HG03139 (cell line): ENCODE measurements at regions not wholly inside any gene's neighbourhood (a gene's known extent, or its start where the extent isn't known, plus 50 kb on each side); places are given as distances from the start of the nearest gene placed in this dataset.
"Not testable (repeated sequence)": the region's sequence is repeated elsewhere in the genome, so short reads cannot be mapped to it uniquely, and the experiment has no call there.

Experiments
- ATAC-seq: cut with Tn5 transposase; IDR thresholded peaks from one replicate; pipeline ENCODE4 v1.9.1; 2021; ENCODE audit not compliant: unreplicated experiment

DNA sequence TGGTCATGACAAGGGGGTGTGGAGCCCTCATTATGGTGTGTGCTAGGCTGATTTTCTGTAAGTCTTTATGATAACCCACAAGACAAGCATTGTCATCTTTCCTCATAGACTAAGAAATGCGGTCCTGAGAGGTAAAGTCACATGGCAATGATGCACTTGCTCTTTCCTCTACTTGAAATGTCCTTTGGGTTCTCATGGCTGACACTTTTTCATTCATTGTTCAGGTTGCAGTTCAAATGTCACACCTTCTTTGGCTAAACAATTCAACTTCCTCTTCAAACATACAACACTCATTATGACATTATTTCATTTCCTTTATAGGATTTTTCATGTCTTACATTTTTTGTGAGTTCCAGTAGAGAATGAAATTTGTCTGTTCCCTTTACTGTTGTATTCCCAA, 323.6 kb upstream of the PRR16 start:
- ATAC-seq, result no peak

DNA sequence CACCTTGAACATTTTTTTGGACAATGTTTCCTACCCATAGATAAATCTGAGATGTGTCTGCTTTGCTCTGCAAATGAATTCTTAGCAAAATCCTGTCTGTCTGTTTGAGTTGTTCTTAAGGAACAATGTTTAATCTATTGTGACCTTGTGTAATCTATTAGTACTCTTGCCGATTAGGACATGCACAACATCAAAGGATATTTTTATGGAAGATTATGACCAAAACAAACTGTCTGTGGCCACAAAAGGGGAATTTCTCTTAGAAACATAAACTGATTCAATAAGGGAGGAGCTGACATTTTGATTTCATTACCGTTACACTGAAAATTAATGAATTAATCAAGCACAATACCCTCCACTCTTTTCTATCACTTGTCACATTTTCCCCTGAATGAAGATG, 323.0 kb upstream of the PRR16 start:
- ATAC-seq, result no peak

DNA sequence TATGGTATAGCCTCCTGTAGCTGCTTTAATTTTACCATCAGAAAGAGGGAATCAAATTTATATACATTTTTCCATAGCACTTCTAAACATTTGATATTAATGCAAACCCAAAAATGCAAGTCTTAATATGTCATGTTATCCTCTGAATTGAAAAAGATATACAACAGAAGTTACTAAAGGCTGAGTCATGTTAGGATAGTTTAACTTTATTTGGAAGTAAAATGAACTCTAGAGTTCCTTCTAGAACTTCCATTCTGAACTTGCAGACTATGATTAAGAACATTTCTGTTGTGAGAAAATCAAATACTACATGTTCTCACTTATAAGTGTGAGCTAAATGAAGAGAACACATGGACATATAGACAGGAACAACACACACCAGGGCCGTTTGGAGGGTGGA, 317.3 kb upstream of the PRR16 start:
- ATAC-seq, result no peak

DNA sequence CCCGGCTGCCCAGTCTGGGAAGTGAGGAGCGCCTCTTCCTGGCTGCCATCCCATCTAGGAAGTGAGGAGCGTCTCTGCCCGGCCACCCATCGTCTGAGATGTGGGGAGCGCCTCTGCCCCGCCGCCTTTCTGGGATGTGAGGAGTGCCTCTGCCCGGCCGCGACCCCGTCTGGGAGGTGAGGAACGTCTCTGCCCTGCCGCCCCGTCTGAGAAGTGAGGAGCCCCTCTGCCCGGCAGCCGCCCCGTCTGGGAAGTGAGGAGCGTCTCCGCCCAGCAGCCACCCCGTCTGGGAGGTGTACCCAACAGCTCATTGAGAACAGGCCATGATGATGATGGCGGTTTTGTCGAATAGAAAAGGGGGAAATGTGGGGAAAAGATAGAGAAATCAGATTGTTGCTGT, 316.2 kb upstream of the PRR16 start:
- not testable (repeated sequence) for ATAC-seq

DNA sequence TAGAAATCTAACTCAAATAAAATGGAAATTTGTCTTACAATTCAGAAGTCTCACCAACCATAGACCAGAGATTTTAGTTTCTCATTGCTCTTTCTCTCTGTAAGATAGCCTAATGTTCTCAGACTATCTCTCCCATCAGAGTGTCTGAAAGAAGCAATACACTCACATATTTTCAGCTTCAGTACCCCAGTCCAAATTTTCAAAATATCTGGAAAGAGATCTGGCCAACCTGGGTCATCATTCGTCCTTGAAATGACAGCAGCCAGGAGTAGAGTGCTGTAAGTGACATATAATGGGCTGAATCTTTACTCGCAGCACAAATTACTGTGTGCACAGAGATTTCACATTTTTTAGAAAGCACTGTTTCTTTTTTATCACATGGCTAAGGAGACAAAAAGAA, 313.3 kb upstream of the PRR16 start:
- ATAC-seq, result no peak

DNA sequence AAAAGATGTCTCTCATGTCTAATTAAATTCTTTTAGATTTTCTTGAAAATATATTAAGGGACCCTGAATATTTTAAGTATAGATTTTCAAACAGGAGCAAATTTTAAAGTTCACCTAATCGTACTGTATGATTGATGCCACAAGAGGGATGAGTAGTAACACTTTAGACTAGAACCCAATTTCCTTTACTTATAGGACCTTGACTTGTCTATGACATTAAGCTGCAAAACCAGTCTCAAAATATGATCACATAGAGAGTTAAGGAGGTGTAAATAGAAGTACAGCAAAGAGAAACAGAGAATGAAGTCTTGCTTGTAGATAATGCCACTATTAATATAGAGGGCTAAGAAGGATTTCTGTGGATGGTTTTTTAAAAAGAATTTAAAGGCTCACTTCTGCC, 312.9 kb upstream of the PRR16 start:
- ATAC-seq, result no peak

DNA sequence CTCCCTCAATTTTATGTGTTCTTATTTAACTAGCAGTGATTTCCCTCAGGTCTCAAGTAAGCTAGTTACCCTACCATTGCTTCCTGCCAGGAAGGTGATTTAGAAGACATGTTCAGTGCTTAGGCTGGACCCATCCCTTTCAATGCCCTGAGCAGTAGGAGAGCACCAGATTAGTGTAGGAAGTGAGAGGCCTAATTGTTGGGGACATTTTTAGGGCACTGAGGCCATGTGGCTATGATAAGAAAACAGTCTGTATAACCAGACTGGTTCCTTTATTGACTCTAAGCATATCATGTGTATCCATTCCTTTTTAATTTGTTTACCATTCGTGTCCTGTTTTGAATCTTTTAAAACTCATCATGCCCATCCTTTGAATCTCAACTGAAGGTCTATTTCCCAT, 312.3 kb upstream of the PRR16 start:
- no peak for ATAC-seq

DNA sequence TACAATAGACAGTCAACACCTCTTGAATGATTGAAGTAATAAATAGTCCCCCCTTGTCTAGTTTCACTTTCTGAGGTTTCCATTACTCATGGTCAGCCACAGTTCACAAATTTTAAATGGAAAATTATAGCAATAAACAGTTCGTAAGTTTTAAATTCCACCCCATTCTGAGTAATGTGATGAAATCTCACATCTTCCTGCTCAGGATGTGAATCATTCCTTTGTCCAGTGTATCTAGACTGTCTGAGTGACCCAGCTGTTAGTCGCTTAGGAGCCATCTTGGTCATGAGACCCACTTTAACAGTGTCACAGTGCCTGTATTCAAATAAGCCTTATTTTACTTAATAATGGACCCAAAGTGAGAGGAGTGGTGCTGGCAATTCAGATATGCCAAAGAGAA, 311.6 kb upstream of the PRR16 start:
- ATAC-seq, result no peak

DNA sequence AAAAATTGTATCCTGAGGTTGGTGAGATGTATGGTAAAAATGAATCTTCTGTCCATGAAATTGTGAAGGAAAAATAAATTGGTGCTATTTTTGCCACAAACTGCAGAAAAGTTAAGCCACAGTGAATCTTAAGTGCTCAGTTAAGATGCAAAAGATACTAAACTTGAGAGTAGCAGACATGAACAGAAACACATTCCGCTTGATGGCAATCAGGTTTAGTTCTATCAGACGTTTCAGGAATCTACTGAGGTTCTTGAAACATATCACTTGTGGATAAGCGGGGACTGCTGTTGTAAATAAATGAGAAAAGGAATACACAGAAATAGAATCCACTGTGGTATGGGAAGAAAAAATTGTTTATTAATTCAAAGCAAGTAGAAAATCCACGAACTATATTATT, 311.2 kb upstream of the PRR16 start:
- no peak for ATAC-seq

DNA sequence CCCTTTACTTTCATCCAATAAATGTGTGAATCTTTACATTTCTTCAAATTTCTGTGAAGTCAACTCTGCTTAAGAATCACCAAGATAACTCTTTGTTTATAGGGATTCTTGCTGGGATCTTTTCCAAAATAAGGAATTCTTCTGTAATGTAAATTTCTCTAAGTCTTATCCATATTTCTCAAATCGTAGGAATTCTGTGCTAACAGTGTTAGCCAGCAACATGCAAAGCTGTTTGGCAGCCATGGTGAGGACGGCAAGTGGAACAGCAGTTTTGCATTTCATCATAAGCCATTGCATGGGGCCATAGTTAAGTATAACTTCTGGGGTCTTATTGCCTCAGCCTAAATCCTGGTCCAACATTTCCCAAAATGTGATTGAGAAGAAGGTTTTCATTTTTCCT, 310.5 kb upstream of the PRR16 start:
- no peak for ATAC-seq

DNA sequence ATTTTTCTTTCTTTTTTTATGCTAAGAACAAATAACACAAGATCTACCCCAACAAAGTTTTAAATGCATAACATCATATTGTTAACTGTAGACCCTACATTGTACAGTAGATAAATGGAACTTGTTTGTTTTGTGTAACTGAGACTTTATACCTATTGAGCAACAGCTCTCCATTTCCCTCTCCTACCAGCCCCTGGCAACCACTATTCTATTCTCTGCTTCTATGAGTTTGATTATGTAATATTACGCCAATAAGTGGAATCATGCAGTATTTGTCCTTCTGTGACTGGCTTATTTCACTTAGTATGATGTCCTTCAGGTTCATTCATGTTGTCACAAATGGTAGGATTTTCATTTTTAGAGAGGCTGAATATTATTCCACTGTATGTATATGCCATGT, 308.2 kb upstream of the PRR16 start:
- ATAC-seq, result no peak

DNA sequence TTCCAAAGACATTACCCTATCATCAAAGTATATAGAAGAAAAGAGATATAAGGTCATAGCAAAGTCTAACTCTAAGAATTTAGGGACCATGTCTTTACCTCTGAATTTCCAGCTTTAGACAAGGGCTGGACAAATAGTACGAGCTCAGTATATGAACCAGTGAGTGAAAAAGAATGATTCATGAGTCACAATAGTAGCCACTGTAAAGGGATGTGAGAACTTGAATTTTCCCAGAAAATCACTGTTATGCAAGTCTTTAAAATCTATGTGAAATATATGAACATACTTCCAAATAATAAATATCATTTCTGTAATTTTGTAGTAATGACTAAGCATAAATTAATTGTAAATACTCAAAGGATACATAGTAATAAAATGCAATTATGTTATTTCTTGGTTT, 305.9 kb upstream of the PRR16 start:
- ATAC-seq, result no peak

DNA sequence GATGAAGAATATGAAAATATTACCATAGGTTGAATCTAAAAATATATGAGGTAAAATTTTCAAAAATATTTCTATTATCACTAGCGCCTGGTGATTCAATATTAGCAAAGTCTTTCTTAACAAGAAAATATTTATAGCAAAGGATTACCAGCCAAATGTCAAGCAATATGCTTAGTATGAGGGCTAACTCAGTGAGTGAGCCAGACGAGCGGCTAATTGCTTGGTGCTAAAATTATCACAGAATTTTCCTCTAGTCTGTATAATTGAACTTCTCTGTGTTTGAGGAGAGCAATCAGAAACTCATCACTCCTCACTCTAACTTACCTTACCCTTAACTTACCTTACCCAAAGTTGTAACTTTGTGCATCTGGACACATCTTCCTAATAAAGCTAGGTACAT, 304.9 kb upstream of the PRR16 start:
- no peak for ATAC-seq

DNA sequence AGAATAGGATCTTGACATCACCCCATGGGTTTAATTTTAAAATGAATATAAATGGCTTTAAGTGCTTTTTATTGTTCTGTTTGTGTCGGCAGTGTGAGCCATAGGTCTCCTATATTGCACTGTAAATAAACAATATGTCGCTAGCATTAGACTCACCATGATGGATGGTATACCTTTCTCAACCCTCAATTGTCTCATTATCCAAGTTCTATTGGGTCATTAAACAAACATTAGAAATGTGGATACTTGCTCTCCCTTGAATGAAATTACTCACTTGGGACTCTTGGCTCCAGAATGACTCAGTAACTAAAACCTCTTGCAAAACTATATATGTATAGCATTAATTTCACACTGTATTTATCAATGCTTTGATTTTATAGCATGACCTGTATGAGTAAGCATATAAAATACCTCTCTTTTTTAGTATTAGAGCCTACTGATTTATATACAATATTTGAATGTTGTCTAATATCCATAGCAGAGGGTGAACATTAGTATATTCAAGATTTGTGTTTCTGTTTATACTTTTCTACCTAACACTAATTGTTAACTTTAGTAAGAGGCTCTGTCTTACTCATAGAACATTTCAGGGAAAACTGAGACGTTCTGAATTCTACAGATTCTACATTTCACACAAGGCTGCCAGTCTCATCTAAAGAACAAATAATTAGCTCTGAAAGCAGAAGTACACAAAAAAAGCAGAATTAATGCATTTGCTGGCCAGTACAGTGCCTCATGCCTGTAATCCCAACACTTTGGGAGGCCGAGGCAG, 303.8 kb upstream of the PRR16 start:
- ATAC-seq, result no peak

DNA sequence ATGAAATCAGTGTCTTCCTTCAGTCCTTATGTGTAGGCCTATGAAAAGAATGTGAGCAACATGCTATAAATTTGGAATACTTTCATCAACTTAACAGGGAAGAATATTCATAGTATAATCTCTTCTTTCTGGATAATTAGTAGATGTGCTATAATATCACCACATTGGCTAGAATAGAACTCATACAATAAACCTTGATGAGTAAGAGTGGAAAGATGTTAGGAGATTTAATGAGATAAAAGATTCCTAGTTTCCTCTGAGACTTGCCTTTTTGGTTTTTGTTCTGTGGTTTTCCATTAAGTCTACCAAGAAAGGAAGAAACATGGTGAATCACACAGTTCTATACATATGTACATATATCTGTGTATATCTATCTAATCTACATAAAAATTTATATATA, 301.8 kb upstream of the PRR16 start:
- no peak for ATAC-seq

DNA sequence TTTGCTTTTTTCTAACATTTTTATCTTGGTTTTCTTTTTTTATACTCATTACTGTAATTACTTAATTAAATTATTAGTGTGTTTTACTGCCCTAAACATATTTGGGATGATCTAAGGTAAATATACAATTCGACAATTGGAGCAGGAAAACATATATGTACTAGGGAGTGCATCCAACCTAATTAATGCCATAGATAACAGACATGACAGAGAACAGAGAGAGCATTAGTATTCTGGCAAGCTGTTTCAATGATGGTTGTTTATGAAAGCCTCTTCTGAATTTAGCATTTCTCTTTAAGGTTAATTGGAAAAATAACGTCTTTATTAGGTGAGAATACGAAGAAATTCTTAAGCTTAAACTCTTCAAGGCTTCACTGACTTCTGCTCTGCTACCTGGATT, 300.1 kb upstream of the PRR16 start:
- no peak for ATAC-seq

DNA sequence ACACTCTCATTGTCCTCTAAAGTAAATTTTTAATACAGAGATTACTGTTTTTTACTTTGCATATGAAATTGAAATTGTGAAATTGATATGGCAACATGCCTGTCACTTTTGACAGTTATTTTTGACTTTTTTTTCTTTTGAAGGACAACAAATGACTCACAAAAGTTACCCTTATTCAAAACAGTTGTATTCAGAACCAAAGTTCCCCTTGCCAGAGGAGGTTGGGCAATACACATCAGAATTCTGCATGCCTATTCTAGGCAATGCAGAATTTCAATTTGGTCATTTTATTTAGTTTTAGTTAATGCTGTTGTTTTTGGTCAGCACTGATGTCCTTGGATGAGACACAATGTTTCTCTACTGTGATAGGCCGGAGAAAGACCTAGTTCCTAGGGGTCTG, 299.1 kb upstream of the PRR16 start:
- ATAC-seq, result no peak

DNA sequence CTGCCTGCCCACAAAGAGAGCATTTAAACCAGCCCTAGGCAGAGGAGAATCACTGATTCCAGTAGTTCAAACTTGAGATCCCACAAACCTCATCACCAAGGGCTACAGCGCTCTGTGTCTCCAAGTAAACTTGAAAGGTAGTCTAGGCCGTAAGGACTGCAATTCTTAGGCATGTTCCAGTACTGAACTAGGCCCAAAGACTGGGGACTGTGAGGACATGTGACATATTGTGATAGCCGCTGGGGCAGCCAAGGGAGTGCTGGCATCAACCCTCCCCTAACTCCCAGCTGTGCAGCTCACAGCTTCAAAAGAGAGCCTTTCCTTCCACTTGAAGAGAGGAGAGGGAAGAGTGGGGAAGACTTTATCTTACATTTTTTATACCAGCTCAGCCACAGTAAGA, 291.0 kb upstream of the PRR16 start:
- no peak for ATAC-seq

DNA sequence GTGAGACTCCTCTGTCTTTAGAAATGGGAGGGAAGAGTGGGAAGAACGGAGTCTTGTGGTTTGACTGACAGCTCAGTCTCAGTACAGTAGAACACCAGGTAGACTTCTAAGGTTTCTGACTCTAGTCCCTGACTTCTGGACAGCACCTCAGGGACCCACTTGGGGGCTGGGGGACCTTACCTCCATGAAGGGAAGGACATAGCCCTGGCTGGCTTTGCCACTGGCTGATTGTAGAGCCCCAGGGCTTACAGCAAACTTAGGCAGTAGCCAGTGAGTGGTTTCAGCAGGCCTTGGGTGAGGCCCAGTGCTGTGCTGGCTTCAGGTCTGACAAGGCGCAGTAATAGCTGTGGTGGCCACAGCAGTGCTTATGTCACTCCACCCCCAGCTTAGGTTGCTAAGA, 290.0 kb upstream of the PRR16 start:
- no peak for ATAC-seq

DNA sequence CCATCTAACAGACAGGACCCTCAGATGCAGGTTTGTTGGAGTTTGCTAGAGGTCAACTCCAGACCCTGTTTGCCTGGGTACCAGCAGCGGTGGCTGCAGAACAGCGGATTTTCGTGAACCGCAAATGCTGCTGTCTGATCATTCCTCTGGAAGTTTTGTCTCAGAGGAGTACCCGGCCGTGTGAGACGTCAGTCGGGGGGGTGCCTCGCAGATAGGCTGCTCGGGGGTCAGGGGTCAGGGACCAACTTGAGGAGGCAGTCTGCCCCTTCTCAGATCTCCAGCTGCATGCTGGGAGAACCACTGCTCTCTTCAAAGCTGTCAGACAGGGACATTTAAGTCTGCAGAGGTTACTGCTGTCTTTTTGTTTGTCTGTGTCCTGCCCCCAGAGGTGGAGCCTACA, 282.9 kb upstream of the PRR16 start:
- not testable (repeated sequence) for ATAC-seq

DNA sequence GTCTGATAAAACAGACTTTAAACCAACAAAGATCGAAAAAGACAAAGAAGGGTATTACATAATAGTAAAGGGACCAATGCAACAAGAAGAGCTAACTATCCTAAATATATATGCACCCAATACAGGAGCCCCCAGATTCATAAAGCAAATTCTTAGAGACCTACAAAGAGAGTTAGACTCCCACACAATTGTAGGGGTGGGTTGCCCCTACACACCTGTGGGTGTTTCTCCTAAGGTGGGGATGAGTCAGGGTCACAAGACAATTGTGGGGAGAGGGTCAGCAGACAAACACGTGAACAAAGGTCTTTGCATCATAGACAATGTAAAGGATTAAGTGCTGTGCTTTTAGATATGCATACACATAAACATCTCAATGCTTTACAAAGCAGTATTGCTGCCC, 269.4 kb upstream of the PRR16 start:
- not testable (repeated sequence) for ATAC-seq

DNA sequence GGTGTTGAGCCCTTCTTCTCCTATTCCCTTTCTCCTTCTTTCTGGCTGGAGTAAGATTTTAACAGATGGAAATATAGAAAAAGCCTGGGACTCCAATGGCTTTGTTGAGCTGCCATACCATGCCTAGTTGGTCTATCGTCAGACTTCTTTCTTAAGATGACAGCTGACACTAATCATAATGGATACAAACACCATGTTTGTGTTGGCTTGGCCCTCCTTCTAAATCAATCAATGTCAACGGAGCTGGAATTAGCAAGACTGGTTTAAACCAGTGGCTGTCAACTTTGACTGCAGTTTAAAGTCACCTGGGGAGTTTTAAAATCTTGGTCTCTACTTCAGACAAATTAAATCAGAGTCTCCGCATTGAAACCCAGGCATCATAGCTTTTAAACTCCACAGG, 264.5 kb upstream of the PRR16 start:
- no peak for ATAC-seq

DNA sequence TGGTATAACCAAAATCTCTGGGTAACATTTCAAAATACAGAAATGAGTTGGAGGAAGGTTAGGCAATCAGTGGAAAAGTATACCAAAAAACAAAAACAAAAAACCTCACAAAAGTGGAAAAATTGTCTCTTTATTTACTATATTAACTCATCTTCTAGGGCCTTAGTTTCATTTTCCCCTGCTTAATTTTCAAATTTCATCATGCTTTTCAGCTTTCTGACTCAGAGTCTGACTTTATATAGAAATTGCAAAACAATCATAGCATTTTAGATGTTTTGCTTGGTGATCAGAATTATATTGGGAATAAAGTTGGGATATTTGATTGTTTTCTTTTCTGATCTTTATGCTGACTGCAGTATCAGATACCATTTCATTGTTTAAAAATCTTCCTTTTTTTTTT, 257.0 kb upstream of the PRR16 start:
- ATAC-seq, result no peak

DNA sequence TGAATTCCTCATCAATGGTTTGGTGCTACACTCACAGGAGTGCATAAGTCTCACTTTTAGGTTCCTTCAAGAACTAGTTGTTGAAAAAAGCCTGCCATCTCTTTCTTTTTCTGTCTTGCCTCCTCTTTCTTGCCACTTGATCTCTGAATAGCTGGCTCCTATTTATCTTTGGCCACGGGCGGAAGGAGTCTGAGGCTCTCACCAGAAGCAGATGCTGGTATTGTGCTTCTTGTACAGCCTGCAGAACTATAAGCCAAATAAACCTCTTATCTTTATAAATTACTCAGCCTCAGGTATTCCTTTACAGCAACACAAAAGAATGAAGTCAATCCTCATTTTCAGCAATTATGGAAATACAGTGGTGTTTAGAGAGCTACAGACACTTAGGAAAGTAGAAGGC, 247.1 kb upstream of the PRR16 start:
- ATAC-seq, result no peak
